ENCODE measurements at regions not wholly inside any gene's neighbourhood (a gene's known extent, or its start where the extent isn't known, plus 50 kb on each side); places are given as distances from the start of the nearest gene placed in this dataset.
"Not testable (repeated sequence)": the region's sequence is repeated elsewhere in the genome, so short reads cannot be mapped to it uniquely, and the experiment has no call there.

DNA sequence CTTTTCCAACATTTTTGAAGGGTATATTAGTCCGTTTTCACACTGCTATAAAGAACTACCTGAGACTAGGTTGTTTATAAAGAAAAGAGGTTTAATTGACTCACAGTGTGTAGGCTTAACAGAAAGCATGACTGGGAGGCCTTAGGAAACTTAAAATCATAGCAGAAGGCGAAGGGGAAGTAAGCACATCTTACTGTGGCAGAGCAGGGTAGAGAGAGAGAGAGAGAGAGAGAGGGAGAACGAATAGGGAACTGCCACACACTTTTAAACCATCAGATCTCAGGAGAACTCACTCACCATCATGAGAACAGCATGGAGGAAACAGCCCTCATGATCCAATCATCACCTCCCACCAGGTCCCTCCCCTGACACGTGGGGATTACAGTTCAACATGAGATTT is 420.3 kb downstream of the SOCS6 start:
- DNase-seq = no peak

DNA sequence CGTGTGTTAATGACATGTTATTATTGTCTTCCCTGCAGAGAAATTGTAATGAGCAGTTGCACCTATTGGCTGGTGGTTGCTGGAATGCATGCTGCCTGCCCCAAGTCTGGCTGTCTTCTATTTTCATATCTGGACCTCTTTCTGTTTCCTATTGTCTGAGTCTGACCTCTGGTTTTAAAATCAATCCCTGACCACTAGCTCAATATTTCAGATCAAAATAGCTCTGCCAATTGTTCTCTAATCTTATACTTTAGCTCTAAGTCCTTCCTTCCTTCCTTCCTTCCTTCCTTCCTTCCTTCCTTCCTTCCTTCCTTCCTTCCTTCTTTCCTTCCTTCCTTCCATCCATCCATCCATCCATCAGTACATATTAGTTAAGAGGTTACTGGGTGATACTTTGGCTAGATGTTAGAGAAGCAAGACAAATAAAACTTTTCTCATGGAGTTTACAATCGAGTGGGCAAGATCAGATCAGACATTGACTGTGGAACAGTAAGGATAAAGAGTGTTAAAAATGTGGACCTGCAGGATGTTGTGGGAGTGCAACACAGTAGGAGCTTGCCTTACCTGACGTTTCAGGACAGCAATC is 417.1 kb downstream of the SOCS6 start:
- no peak for DNase-seq

DNA sequence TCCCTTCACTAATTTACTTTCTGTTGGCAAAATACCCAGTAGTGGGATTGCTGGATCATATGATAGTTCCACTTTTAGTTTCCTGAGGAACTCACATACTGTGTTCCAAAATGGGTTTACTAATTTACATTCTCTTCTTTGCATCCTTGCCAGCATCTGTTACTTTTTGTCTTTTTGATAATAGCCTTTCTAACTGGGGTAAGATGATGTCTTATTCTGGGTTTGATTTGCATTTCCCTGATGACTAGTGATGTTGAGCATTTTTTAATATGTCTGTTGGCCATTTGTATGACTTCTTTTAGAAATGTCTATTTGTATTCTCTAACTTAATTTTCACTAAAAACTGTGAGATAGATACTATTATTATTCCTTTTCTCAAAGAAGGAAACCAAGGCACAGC is 411.7 kb downstream of the SOCS6 start:
- no peak for DNase-seq

DNA sequence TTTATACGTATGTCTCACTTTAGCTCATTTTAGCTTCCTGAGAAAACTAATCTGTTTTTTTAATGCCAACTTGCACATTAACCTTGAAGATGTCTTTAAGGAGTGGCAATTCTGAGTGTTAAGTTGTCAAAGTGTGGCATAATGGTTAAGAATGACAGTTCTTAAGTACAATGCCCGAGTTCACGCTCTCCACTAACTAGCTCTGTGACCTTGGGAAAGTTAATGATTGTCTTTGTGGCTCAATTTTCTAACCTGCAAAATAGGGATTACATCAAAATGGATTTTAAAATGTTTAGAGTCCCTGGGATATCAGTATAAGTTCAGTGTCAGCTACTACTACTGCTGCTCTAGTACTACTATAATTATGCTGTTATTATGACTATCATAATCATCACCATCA is 409.7 kb downstream of the SOCS6 start:
- DNase-seq = no peak

DNA sequence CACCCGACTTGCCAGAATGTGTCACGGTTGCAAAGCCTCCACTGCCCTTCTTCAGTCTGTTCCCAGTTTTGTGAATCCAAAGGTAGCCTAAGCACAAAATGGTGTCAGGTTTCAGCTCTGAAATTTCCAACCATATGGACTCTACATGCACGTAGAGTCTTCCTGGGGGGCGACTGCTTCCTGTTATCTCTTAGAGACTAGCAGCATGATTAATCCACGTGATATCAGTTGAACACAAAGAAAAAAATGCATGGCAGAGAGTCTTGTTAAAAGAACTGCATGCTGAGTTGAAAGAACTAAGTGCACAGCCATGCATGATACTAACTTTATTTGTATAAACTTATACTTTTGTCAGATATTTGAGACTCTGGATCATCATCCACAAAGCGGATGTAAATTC is 404.4 kb downstream of the SOCS6 start:
- no peak for DNase-seq

DNA sequence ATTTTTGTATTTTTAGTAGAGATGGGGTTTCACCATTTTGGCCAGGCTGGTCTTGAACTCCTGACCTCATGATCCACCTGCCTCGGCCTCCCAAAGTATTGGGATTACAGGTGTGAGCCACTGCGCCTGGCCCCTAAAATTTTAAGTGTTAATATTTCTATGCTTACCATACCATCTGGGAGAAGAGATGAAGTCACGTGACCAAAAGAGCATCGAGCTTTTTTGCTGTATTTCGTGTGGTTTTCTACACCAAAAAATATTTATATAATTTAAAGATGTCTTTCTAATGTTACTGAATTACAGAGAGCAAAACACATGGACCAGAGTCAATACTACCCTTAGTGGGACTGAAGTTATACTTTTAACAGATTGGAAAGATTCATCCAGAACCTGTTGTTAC is 400.9 kb downstream of the SOCS6 start:
- DNase-seq = not testable (repeated sequence)

DNA sequence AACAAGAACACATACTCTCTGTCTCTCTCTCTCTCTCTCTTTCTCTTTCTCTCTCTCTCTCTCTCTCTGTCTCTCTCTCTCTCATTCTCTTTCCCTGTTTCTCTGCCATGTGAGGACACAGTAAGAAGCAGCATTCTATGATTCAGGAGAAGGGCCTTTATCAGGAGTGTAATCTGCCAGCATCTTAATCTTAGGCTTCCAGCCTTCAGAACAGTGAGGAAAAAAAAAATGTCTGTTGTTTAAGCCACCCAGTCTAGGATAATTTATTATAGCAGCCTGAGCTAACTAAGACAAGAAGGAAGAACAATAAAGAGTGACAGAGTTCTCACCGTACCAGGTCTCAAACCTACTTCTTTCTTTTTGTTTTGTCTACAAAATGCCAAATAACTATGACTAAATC is 399.4 kb downstream of the SOCS6 start:
- DNase-seq = peak; percentile 63

DNA sequence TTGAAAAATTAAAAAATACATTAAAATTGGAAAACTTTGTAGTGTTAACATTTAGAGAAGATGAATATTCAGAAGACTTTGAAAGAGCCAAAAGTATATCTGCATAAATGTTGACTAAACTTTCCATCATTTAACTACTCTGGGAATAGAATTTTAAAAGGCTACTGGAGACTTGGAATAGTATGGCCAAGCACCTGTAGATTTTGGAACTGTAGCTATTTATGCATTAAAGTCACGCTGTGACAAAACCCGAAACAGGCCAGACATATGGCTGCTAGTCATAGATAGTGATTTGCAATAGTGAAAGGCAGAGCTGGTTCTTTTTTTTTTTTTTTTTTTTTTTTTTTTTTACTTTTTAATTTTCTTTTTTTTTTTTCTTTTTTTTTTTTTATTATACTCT is 396.0 kb downstream of the SOCS6 start:
- DNase-seq = no peak

DNA sequence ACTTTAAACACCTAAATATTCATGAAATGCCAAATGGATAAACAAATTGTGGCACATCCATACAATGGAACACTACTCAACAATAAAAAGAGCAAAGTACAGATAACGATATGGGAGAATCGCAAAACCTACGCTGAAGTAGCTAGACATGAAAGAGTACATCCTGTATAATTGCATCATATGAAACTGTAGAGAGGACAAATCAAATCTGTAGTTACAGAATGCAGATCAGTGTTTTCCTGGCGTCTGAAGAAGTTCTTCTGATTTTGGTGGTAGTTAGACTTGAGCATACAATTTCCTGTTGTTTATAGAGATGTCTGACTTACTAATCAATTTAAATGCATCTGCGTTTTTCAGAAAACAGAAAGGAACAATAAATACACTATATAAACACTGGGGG is 394.4 kb downstream of the SOCS6 start:
- DNase-seq = no peak

DNA sequence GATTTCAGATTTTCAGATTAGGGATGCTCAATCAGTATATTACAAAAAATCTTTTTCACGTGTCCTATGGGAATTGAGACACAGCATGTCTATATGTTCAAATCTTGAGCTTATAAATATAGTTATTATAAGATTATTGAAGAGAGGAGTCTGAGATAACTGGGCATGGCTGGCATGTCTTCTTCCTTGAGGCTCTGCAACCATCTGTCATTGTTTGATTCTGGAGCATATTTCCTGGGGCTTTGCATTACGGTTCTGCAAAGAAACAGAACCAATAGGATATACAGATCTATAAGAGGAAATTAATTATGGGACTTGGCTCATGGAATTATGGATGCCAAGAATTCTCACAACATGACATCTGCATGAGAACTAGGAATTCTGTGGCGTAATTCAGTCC is 386.1 kb downstream of the SOCS6 start:
- no peak for DNase-seq

DNA sequence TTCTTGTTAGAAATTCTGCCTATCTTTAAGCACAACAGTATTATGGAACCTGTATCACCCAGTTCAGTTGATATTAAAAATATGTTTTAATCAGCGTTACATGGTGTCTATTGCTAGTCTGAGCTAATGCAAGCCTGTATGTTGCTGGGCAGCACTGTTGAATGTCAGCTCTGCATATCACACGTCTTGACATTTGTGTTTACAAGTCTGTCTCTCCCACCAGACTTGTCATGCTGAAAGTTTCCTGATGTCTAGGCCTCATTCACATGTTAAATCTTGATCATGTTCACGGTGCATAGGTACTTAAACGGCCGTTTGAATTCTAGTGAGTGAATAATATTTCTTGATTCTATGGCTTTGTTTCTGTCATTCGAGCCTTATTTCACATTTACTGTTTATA is 385.0 kb downstream of the SOCS6 start:
- no peak for DNase-seq

DNA sequence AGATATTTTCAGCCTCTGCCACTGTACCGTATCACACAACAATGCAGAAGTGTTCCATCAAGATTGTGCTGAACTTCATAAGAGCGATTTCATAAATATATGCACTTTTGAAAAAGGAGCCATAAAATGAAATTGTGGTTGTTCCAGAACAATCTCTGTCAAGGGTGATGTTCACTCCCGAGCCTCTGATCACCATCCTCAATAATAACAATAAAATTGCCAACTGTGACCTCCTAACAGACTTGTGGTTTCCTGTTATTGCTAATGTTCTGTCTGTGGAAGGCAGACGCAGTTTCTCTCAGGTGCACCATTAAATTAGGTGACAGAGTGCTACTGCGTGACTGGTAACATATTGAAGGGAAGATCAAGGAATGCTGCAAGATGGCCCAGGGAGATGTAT is 383.7 kb downstream of the SOCS6 start:
- DNase-seq = no peak

DNA sequence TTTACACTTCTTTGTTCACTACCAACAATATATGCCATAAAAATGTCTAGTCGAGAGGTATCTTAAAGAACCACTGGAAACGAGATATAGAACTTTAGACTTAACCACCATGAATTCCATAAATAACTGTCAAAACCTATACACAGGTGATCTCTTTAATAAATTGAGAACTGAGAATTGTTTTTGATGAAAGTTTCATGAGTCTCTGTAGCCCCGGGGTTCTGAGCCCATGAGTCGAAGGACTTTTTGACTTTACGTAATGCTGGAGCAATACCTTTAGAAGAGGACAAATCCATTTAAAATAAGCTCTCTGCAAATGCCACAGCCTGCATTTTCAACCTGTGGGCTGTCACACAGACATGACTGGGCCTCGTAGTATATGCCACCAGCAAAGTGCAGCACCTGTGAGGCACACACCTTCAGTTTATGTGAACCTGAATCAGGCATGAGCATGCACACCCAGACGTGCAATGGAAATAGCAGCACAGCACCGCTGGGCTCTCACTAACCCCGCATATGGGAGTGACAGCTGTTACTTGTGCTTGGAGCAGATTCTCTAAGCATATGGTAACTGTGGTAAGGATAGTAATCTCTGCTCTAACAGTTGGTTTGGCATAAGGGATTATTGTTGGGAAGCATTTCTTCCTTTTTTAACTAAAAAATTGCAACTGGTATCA is 383.2 kb downstream of the SOCS6 start:
- DNase-seq = no peak

DNA sequence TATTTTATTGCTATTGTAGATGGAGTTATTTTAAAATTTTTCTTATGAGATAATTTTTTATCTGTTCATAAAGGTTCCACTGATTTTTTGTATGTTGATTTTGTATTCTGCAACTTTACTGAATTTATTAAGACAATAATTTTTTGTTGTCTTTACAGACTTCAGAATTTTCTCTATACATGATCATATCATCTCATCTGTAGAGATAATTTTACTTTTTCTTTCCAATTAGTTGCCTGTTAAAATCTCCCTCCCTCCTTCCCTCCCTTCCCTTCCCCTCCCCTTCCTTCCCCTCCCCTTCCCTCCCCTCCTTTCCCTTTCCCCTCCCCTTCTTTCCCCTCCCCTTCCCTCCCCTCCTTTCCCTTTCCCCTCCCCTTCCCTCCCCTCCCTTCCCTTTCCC is 378.1 kb downstream of the SOCS6 start:
- DNase-seq = no peak

DNA sequence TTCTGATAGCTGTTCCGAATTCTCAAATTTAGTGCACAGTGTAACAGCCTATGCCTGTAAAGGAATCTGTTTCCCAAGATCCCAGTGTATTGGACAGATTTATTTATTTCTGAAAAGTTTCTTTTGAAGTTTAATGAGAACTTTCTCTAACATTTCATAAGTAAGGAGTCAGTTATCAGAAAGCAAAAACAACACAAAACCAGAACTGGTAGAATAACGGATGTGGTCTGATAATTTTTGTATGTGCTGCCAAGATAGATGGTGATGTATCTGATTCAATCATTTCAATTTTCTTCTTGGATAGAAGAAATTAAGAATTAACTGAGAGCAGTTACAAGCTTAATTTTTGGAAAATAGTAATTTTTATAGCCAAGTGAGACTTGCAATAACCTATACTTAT is 374.3 kb downstream of the SOCS6 start:
- peak; percentile 6 for DNase-seq

DNA sequence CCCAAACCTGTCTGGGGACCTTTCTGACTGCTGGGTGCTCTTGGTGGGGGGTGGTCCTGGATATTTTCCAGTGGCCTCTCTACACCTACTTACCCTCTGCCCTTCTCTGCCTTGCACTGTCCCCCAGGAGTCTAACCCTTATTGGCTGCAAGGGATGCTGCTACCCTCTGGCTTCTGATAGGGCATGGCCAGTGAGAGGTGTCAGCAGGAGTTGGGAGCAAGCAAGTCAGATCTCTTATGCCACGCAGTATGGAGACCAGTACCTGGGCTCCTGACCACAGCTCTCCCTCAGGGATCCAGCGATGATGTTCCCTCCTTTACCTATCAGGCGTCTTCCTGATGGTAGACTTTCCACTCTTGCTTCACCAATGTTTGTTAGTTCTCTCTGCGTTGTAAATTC is 373.7 kb downstream of the SOCS6 start:
- DNase-seq = no peak

DNA sequence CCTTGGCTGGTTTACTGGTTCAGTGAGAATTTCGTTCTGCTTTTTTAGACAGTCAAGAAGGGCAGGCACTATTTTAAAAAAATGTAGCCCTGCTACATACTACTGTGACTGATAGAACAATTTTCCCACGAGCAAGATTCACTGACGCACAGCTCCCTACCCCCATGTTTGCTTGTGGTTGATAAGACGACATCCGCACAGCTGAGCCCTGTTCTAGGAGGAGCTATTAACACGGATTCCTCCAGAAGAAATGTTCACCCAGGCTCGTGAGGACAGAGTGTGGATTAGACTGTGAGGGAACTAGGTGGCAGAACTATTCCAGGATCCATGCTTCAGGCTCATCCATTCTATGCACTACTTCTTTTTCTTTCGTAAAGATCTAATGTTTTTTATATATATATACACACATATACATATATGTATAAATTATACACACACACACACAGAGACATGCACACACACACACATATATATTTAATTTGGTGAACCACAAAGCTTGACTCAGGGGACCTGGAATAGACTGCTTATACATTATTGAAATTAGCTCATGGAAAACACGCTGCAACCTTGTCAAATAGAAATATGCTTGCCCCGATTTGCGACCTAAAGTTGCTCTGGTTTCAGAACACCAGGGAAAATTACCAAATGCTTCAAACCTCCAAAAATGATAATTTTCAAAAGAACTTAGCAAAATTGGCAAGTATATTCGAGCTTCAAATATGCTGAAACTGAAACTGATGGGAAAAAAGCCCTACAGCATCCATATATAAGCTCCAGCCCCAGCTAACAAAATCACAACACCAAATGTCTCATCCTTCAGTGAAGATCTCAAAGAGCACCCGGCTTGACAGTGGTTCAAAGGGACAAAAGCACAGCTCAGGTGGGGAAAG is 370.4 kb downstream of the SOCS6 start:
- peak; percentile 91 for DNase-seq

DNA sequence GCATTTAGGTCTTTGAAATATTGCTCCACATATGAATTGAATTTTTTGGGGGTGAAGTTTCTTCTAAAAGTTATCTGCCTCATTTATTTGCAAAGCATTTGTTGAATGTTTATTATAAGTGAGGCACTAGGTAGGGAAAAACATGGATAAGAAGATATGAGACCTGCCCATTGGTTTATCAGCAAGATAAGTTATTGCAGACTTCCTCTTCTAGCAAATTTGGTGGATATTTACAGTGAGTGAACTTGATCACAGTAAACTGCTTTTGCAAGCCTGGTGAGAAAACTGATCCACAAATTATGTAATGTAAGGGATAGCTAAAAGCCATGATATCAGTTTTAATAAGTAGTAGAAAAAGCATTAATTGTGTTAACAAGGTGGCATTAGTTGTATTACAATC is 364.8 kb downstream of the SOCS6 start:
- DNase-seq = peak; percentile 69

DNA sequence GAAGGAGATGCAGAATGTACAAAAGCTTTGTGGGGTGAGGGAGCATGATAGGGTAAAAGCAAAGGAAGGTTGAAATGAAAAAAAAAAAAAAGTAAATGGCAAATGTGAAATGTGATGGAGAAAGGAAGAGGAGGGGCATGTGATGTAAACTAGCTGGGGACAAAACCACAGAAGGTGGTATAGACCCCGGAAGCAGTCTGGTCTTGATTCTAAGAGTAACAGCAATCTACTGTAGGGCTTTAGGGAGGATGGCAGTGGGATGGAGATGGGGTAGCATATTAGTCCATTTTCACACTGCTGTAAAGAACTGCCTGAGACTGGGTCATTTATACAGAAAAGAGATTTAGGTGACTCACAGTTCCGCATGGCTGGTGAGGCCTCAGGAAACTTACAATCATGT is 362.0 kb downstream of the SOCS6 start:
- DNase-seq = no peak

DNA sequence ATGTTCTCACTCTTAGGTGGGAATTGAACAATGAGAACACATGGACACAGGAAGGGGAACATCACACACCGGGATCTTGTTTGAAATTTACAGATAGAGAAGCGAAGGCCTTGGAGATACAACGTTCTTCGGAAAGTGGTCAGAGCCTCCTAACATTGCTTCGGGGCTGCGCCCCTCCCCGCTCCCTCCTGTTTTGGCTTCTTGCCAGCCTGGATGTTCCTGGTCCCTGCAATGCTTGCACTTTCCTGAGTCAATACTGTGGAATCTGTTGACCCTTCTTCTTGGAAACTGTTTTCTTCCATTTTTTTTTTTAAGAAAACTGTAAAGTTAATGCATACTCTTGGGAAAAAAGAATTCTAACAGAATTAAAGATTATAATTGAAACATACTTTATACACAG is 360.8 kb downstream of the SOCS6 start:
- no peak for DNase-seq

DNA sequence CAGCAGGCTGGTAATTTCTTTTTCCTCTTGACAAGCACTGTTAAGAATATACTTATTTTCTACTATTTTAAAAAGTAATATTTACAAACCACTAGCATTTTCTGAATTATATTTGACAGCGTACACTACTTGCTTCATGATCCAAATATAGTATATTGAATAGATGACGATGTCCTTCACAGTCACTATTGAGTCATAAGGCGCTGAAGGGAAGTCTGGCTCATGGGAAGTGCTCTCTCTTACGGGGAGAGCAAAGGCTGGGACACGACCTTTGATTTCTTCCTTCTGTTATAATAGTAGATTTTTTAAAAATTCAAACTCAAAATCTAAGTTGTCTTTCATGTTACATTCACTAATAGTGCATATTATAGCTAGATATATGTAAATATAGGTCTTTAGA is 357.1 kb downstream of the SOCS6 start:
- no peak for DNase-seq

DNA sequence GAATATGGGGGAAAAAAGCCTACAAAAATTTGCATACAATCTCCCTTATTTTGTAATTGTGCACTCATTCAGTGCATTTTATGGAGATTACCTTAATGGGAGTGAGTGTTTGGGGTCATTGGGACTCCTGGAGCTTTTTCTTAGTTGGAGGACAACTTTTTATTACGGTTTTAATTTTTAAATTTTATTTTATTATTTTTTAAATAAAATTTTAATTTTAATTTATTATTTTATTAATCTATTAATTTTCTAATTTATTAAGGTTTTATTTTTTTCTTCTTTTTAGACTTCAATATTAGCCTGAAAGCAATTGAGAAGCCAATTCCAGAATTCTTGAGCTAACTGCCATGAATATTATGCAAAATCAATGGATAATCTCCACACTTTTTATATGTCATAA is 355.0 kb downstream of the SOCS6 start:
- no peak for DNase-seq

DNA sequence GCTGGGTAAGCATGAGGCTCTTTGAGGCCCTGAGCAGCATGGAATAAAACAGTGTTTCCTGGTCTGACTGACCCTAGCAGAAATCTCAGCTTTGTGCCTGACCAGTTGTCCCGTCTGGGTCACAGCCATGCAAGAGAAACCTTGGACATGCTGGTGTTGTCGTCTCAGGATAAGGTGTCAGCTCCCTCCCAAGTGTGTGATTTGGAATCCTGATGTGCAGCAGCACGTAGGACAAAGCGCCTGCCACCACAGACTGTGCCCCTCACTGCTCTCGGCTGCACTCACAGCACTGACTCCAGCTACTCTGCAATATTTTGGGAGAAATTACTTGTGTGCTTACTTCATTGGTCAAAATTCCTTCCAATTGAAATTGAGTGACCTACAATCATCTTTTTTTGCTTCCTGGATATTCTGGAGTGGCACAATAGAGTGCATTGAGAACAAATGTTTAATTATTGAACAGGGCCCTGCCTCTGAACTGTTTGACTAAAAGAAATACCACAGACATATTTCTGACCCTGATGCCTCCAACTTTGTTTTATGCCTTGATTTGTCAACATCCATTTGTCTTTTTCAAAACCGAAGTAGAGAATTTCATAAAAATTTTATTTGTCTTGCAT is 352.4 kb downstream of the SOCS6 start:
- DNase-seq = no peak

Data from OCI-M1 (cell line).